GM18909 (cell line): ENCODE measurements at regions not wholly inside any gene's neighbourhood (a gene's known extent, or its start where the extent isn't known, plus 50 kb on each side); places are given as distances from the start of the nearest gene placed in this dataset.

Source experiments
- ATAC-seq: cut with Tn5 transposase; IDR thresholded peaks from one replicate; pipeline ENCODE4 v1.9.1; 2021; ENCODE audit warnings: mild to moderate bottlenecking; ENCODE audit not compliant: unreplicated experiment, poor library complexity

DNA sequence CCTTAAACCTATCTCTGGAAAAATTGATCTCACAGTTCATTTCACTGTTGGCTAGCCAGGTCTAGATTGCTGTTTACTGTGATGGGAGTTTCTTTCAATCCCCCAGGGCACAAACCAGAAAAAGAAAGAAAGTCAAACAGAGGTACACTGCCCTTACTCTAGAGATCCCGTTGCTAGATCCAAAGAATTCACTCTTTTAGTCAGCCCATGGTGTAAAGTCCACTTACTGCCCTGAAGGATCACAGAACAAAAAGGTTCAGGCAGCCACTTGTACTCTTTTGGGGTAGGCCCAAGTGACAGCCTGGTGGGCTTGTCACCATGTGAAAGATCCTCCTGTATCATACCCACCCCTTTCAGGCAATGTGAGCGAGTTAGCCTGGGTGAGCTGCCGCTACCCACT lies 162.6 kb upstream of the CCDC179 start:
- no peak for ATAC-seq

DNA sequence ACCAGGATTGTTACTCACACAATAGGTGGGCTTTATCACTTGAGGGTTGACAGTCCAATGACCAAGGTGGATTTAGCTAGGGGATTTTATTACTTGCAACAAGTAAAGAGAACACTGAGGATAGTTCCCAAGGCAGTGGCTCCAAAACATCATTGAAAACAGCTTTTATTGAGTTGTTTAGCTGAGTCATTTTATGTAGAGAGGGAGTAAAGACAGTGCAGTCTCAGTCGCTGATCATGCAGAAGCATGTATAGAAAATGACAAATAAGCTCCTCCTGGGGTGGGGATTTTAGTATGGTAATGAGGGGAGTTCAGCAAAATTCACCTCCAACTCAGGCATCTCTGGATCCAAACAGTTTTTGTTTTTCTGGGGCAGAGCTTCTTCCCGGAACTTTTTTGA lies 163.0 kb upstream of the CCDC179 start:
- no peak for ATAC-seq

DNA sequence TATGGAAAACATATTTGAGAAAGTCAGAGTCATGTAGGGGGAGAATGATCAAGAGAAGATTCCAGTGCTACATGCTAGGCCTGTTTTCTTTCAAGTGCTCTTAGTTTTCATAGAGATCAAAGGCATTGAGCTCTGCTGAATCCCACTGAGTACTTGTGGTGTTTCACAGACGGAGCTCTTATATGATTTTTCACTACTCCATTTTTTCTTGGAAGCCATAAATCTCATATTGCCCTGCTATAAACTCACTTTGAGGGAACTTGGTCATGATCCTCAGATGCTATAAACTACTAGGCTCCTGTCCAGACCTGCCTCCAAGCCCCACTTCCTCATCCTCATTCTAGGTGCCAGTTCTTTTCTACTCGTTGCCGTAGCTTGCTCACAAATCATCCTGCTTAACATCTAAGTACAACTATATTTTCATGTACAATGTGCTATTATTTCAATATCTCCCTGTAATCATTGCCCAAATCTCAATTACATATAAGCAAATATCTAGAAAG lies 180.8 kb upstream of the CCDC179 start:
- no peak for ATAC-seq

DNA sequence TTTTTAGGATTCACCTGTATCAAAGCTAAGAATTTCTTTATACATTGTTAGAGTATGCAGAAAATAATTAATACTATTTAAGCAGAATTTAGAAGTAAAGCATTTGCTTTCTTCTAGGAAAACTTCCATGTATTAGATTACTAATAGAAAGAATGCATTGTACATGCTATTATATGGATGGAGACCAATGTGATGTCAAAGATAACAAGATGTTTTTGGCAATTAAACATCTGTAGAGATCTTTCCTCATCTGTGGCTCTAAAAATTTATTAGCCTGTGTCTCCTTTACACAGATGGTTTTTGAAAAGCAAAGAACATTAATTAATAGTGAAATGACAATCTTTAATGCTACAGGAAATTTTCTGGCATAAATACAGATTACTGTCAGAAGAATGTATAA lies 198.4 kb upstream of the CCDC179 start:
- ATAC-seq, result no peak

DNA sequence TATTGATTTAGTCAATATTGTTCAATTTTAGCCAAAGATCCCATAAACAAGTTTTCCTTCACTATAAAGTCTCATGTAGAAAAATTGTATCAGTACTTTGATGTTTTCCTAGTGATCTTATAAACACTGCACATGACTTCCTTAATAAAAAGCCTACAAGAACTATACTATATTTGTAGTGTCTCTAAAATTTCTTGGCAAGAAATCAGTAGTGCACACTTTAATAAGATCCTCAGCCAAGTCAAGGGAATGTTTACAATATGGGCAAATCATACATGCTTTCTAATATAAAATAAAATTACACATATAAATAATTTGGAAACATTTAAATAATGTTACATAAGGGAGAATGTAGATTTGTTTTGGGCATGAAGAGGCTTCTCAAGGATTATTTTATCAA lies 203.0 kb upstream of the CCDC179 start:
- no peak for ATAC-seq

DNA sequence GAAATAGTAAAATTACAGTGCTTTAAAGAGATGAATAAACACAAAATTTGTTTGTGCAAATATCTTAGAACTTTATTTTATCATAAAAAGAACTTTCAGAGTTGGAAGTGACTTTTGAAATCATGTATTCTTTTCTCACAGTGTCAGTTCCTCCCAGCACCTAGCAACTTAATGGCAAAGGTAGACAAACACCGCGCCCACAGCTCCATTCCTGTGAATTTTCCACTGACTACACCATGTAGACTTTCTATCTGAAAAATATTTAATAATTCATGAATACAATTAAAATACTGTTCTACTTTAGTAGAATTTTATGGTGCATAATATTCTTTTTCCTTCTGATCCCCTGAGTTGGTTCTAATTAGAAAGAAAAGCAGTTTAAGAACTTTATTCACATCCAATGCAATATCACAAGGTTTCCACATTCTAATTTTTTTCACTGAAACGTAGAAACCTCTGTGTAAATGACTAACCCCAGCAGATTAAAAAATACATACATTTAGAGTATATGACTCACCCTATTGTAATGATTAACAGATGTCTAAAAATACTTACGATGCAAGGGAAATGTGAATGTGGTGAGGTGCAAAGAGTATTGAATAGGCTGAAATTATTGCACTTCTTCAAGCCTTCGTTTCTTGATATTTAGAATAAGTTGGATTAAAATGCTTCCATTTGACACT lies 218.2 kb upstream of the CCDC179 start:
- peak; percentile 87 for ATAC-seq

DNA sequence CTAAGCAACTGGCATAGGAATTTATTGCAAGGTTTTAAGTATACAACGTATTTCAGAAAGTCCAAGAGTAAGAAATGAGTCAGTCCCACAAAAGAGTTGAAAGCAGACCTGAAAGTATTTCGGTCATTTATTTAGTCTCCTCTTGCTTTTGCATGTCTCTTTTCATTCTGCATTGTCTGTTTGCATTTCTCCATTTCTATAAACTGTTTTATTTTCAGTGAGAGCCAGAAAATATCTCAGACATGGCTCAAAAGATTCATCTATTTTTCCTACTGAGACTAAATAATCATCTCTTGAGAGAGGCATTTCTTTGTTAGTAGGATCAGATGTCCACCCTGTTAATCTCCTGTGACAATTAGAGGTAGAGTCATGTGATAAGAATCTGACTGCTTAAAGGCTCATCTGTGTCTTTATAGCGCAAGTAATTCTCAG lies 219.1 kb upstream of the CCDC179 start:
- peak; percentile 79 for ATAC-seq

DNA sequence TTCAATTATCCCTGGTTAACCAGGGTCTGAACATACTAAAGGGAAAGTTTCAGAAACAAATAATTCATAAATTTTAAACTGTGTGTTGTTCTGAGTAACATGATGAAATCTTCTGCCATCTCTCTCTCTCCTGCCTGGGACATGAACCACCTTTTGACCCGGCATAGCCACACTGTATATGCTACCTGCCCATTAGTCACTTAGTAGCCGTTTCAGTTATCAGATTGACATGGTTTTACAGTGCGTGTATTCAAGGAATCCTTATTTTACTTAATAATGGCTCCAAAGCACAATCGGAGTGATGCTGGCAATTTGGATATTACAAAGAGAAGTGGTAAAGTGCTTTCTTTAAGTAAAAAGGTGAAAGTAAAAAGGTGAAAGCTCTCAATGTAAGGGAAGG lies 227.1 kb upstream of the CCDC179 start:
- no peak for ATAC-seq

DNA sequence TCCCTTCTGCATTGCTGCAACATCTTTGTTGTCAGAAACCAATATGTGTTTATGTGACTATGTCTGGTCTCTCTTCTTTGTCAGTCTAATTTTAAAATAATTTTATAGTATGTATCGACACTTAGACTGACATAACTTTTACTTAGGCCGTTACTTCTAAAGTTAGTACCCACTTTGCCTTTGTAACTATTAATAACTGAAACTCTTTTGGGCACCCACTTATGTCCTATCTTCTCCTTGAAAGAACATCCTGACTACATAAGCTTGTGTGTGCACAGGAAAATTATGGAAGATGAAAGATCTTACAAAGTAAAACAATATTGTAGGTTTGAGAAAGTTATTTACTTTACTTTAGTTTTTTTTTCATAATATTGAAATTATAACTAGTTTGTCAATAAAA lies 230.4 kb upstream of the CCDC179 start:
- no peak for ATAC-seq

DNA sequence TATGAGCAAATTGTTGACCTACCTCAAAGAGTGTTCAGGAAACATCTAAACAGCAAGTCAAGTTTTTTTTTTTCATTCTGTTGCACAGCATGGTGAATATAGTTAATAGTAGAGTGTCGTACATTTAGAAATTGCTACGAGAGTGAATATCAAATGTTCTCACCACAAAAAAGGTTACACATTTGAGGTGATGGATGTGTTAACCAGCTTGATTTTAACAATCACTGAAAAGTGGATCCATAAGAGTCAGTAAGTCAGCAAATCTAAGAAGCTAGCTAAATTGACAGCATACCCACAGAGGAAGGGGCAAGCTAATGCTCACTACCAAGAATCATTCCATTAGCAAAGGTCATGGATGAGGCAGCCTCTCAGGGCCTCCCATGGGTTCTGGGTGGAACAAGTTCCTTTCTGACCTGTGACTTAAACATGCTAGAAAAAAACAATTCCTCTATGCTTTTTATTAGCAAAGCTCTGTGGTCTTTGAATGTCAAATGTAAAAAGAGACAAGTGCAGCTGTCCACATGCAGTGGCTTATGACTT lies 235.4 kb upstream of the CCDC179 start:
- ATAC-seq, result no peak

DNA sequence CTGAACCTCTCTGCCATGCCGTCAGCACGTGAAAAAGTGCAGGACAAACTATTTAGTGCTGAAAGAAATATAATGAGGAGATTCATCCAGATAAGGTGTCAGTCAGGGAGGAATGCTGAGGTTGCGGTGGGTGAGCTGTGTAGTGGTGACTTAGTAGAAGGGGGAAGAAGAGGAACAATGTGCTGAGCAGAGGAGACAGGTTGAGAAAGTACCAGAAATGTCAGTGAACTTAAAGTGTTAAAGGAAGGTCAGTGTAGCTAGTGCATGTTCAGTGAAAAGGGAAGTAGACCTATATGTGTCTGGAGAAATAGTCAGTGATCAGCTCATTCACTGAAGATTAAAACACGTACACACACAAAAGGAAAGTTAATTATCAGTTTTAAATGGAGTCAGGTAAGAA lies 237.6 kb upstream of the CCDC179 start:
- peak; percentile 83 for ATAC-seq

DNA sequence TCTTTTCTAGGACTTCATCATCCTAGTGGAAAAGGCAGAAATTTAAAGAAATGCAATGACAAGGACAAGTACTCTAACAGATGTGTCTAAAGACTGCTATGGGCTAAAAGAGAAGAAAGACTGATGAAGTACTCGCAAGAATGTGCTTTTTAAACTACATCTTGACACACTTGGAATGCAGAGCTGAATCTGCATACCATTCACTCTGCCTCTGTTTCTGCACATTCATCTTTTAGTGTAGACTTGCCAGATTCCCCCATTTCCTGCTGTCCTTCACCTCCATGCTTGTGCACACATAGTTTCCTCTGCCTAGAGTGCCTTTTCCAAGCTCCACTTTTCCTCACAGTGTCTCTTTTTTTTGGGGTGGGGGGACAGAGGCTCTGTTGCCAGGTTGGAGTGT lies 239.0 kb upstream of the CCDC179 start:
- no peak for ATAC-seq

DNA sequence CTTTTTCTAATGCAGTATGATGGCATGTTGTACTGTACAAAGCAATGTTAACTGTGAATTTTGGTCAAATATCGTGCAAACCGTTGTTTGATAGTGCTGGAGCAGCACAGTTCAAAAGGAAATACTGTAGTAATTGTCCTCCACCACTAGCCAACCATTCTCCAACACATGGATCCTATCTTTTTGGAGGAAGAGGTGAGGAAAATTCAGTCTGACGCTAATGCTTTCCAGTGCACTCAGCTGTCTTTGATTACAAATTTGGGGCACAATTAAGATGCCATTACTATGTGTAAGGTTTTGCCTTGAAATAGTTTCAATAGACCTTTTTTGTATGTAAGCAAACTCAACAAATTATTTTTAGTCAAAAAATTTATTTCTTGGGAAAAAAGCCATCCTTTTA lies 240.5 kb upstream of the CCDC179 start:
- ATAC-seq, result no peak

DNA sequence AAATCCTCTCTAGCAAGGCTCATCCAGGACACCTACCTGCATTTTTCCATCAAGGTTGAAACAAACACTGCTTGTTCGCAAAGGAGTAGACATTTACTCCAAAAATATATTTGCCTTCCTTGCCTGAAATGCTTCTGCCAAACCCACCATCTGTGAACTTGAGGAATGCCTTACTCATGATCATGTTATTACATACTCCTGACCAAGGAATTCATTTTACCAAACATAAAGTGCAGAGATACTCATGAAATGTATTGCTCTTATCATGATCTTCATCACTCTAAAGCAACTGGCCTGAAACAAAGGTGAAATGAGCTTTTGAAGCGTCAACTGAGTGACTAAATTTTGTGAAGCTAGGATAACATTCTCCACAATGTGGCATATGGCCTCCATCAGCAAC lies 243.1 kb upstream of the CCDC179 start:
- no peak for ATAC-seq

DNA sequence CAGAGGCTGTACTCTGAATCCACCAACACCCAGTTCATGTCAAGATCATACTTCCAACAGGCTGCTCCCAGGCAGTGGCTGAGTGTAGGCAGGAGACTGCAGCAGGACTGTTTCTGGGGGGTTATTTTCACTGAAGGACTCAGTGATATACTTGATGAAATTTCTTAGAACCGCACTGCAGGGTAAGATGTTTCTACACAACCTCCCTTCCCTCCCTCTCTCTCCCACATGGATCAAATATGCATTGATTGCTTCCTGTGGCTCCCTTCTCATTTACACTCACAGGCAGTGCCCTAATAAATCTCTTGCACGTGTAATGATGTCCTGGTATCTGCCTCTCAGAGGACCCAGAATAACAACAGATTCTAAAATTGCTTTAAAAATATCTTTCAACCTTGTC lies 251.3 kb upstream of the CCDC179 start:
- ATAC-seq, result no peak

DNA sequence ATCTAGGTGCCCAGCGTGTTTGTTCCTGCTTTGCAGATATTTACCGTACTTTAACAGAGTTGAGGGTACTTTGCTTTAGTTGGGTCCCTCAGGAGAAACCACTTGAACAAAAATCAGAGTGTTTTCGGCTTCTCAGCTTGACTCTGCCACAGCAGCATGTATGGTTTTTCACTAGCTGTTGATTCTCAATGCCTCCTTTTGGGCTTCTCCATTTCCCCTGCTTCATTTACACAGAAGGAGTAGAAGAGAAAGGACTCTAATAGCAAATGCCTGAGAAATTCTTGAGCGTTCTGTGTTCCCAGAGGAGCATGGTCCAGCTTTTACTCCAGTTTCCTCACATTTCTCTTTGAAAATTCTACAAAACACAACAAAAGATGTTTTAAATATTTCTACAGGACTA lies 252.1 kb upstream of the CCDC179 start:
- ATAC-seq, result no peak

DNA sequence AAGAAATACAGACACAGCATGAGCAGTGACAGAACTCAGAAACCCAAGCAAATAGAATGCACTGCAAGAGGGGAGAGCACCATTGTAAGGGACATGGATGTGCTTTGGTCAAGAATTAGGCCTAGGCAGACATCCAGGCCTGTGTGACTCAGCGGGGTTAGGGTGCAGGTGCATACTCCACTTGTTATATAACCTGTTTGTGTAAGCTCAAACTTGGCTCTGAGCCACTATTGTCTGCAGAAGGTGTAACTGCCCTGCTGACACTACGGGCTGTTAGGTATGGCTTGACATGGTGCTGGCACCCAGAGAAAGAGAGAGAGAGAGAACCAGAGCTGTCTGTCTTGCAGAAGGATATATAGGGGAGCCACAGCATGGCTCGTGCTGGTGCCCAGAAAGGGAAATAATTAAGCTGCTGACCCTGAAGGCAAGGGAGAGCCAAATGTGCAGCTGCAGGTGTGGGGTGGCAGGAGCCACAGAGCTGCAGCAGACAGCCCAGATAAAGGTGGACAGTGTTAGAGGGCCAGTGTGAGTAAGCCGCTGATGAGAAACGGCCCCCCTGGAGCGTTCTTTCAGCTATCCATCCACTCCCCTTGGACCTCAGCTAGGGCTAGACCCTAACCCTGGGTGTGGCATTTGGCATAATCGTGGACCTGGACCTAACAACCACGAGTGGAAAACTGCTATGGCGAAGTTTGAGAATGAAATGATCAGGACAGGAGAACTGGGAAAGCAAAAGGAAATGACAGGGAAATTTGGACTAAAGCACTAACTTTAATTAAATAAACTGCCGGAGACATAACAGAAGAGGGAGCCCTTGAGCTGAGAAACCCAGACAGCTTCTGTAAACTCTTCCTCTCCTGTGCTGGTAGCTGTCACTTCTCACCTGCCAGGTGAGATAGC lies 253.0 kb upstream of the CCDC179 start:
- ATAC-seq, result peak; percentile 55

DNA sequence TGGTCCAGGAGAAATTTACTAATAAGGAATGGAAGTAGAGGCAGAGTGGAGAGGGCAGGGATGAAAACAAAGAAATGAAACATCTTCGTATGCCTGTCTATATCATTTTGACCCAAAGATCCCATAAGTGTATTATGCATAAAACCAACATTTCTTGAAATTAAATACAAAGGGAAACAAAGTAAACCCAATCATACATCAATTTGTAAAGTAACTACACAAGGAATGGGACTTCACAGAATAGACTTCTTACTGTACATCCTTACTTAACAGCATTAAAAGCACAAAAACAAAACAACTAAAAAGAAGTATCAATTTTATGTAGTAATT lies 253.6 kb upstream of the CCDC179 start:
- ATAC-seq, result no peak

DNA sequence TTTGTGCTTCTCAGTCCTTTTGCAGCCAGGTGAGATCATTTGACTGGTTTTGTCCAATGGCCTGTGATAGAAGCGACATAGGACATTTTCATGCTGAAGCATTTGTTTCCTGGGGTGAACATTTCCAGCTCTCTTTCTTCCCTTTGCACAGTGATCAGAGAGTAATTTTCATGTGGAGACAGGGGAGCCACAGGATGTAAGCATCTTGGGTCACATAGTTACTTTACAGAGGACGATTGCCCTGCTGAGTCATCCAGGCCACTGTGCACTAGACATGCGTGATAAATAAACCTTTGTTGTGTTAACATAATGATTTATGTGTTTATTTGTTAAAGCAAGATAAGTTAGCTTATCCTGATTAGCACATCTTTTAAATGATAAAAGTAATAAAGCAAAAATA lies 263.5 kb upstream of the CCDC179 start:
- ATAC-seq, result no peak

DNA sequence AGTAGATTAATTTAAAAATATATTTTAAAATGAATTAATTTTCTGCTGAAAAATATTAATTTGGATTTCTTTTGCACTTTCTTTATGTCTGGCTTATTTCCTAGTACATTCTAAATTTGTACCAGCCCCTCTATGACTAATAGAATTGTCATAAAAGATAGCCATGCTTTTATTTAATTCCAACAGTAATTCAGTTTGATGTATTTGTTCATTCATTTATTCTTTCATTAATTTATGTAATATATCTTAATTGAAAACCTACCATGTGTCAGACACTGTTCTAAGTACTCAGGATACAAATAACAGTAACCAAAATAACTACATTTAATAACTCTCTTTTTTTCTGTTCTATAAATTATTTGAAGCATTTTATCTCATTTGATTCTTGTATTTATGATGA lies 264.0 kb upstream of the CCDC179 start:
- ATAC-seq, result no peak

DNA sequence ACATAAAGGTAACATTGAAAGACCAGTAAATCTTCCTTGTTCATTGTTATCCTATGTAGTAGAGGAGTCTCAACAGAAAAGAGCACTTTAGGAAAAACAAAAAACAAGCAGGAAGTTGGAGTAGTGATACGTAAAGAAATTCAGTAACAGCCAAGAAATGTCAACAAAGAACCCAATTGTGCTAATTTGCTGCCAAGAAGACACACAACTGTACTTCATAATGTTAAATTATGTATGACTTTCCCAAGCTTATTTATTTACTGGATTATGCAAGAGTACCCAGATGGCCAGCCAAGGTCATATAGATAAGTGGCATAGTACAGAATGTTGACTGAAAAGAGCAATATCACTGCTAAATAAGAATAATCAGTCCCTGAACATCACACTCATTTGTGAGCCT lies 264.7 kb upstream of the CCDC179 start:
- ATAC-seq, result no peak

DNA sequence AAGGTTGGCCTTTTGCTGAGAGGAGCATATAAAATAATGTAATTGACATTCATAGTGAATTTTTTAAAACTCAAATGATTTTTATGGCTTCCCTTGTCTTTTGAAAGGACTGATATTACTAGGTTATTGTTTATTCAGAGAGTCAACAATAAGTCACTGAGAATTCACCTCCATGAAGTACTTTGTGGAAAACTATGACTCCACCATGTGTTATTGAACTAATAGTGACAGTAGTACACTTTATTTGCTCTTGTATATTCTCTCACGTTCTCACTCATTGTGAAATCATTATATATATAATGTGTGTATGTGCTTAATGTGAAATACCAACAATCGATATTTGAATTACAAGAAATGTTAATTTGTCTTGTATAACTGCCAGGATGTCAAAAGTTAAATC lies 267.4 kb upstream of the CCDC179 start:
- ATAC-seq, result no peak
